NCI-H510A (cell line): ENCODE measurements at regions not wholly inside any gene's neighbourhood (a gene's known extent, or its start where the extent isn't known, plus 50 kb on each side); places are given as distances from the start of the nearest gene placed in this dataset.
A peak's percentile ranks its signal among the peaks of the same experiment; 100 is the strongest.

Experiments
- DNase-seq: peaks from one replicate; lab custom pipeline; 2025; lab: John Stamatoyannopoulos, UW

DNA sequence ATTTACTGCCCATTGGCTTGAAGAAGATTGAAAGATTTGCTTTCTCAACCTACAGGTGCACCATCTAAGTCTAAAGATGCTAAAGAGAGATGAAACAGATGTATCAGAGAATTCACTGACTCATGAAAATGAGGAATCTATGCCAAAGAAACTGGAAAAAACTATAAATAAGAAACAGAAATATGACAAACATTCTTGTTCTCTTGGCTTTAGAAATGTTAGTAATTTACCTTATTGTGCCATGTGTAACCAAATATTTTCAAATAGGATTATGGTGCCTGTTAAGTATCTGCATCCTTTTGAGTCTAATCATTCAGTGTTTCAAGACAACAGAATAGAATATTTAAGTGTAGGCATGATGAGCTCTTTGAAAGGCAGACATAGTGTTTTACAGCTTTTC lies 271.5 kb downstream of the MEX3B start:
- DNase-seq, result no peak

- DNase-seq, result no peak
These were observed 277.0 kb downstream of the MEX3B start for GRCh38 chr15:81768773-81769172.

DNA sequence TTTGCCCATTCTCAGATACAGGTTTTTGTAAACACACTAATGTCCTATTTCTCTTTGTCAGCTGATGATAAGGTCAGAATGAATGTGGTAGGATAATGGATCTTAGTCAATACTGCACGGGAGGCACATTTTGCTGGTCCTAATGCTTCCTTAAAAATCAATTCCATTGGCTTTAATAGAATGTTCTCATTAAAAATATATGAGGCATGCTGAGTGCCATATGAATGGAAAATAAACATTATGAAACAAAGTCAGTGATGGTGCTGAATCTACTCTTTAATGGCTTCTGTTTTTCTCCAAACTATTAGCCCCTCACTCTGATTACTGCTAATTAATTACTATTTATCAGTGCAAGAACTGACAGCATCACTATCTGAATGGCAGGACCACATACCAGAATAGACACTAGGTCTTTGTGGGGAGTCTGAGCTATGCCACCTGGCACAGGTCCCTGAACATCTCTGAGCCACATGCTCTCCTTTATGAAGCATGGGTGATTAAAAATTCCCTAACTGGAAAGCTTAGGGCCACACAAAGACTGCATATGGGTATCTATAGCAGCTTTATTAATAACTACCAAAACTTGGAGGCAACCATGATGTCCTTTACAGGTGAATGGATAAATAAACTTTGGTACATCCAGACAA lies 278.9 kb downstream of the MEX3B start:
- DNase-seq, result no peak

- DNase-seq, result no peak
These were observed 280.0 kb downstream of the MEX3B start for GRCh38 chr15:81765816-81766215.

GRCh38 chr15:81763304-81763703 lies 282.5 kb downstream of the MEX3B start:
- no peak for DNase-seq

DNA sequence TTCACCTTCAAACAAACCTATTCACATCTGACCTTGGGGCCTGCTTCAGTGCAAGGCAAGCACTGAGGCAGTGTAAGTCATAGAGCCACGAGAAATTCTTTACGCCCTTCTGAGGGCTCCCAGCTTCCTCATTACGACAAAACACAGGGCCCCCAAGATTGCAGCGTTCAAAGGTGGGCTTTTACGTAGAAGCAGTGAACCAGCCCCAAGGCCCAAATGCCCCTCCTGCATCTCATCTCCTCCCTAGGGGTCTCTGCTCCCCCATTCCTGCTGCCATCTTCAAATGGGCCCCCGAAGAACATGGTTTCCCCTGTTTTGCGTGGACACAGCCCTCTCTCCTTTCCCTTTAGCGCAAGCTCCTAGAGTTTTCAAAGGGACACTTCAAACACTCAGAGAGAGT lies 285.1 kb downstream of the MEX3B start:
- no peak for DNase-seq

DNA sequence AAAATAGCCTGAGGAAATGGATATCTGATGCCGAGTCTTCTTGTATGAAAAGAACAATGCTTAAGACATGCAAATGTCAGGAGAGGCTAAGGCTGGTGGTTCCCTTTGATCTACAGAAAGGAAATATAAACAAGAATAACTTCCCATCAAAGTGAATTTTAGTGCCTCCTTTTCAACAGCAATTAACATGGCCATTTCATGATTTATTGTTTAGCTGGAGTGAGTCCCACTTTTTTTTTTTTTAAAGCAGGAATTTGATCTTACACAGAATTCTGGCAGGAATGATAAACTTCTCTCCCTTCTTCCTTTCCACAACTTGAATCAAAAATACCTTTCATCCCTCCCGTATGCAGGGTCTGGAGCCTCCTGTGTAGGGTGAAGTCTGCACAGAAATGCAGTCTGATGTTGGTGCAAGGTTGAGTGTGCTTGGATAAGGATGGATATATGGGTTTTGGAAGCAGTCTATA lies 287.0 kb downstream of the MEX3B start:
- no peak for DNase-seq

GRCh38 chr15:81755626-81756025 lies 290.2 kb downstream of the MEX3B start:
- no peak for DNase-seq

DNA sequence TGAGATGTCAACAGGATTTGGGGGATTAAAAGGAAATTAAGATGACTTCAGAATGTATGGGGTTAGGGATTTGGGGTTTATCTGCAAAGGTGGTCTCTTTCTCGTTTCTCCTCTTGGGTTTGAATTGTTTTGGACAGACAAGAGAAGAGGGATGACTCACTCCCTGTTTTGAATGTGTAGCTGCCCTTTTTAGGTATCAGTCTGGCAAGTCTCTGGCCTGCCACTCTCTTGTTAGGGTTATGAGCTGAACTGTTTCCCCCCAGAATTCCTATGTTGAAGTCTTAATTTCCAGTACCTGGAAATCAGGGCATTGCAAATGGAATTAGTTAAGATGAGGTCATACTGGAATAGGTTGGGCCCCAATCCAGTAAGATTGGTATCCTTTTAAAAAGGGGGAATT lies 291.7 kb downstream of the MEX3B start:
- DNase-seq, result no peak

- no peak for DNase-seq
These were observed 292.8 kb downstream of the MEX3B start for GRCh38 chr15:81752974-81753373.

- DNase-seq, result peak; percentile 84
These were observed 293.3 kb downstream of the MEX3B start for GRCh38 chr15:81752546-81752942.

GRCh38 chr15:81751816-81752545 lies 293.8 kb downstream of the MEX3B start:
- DNase-seq, result no peak

DNA sequence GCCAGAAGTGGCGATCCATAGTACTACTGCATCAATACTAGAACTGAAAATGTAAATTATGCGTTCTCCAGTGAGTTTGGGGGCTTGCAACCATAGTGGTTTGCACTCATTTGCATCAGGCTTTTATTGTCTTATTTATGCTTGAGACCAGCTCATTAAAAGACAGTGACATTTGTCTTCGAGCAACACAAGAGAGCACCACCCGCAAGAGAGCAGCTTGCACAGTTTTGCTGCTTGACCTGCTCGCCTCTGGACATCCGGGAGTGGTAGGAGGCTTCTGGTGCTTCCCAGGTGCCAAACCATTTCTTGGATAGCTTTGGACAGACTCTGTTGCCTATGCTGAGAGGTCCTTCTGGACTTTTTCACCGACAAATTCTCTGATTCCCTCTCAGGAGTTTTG lies 294.6 kb downstream of the MEX3B start:
- no peak for DNase-seq

- no peak for DNase-seq
These were observed 296.0 kb downstream of the MEX3B start for GRCh38 chr15:81749716-81750375.

DNA sequence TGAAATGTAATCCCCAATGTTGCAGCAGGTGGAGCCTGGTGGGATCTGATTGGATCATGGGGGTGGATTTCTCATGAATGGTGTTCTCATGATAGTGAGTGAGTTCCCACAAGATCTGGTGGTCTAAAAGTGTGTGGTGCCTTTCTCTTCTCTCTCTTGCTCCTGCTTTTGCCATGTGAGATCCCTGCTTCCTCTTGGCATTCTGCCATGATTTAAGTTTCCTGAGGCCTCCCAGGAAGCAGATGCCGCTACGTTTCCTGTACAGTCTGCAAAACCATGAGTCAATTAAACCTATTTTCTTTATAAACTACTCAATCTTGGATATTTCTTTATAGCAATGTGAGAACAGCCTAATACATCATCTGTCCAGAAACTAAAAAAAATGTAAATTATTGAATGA lies 298.3 kb downstream of the MEX3B start:
- DNase-seq, result no peak

DNA sequence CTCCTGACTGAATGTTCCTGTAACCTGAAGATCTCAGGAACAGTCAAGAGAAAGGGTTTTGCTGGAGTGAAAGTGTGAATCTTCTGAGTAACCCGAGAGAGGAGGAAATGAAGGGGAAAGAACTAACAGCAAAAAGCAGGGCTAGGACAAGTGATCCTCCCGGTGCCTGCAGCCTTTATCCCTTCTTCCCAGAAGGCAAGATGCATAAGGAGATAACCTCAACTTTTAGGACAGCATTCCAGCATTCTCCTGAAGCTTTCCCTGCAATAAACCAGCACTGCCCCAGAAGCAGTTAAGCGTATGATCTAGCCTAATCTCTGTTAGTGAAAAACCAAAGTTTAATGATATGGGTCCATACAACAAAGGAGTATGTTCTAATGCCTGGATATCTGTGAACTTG lies 298.8 kb downstream of the MEX3B start:
- DNase-seq, result no peak

DNA sequence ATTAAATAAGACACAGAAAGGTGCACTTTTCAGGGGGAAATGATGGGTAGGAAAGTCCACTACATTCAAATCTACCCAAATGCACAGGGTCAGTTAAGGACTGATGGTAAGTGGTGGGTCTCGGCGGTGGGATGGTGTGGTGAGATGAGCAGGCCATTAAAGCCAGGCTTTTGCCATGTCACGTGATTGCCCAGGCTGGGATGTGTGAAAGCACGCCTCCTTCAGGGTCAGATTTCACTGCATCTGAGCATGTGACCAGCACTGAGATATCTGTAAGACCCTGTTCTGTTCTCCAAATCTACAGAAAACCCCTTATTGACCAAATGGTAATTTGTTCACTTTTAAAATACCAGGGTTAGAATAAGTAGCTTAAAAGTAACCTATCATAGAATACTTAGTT lies 301.5 kb downstream of the MEX3B start:
- no peak for DNase-seq

DNA sequence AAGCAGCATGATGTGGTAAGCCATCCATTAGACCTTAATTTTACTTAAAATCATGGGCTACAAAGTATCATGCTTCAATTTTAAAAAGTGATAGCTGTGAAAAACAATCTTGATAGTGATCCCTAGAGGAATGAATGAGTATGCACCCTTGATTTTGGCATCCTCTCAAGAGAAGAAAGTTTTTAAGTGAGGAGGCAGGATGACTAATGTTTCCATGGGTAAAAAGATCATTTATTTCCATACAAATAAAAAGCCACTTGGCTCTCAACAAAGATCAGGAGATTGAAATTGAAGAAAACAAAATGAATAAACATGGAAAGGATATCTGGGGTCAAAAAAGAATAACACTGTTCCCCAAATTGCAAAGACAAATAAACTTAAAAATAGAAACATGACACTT lies 305.4 kb downstream of the MEX3B start:
- DNase-seq, result no peak

- DNase-seq, result no peak
These were observed 316.5 kb downstream of the MEX3B start for GRCh38 chr15:81729340-81729739.

DNA sequence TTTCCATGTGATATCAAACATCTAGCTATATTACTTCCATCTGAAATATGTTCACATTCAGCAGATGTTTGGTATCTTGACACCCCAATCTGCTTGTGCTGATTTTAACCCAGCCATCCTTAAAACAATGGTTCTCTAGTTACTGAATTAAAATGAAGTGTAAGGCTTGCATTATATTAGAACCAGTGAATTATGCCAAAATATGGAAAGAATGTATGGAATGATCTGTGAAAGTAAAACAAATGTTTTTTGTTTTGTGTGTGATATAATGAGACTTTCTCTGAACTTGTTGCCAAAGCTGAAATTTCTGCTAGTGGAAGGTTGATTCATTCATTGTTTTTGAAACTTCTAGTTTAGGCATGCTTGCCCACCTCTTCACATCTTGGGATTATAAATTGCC lies 317.1 kb downstream of the MEX3B start:
- DNase-seq, result no peak

DNA sequence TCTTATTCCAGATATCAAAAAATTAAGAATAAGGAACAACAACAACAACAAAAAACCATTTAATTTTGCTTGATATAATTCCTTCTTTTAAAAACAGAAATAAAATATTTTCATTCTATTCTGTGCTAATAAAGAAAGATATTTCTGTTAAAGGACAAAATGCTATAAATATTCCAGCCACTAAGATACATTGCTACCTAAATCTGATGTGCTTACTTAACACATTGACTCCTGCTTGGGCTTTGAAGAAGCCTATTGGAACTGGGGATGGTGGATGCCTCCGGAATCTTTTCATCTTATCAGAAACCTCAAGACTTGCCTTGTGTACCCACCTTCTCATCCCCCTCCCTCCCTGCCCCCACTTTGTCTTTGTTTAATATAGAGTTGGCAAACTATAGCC lies 320.2 kb downstream of the MEX3B start:
- DNase-seq, result no peak

GRCh38 chr15:81724536-81724935 lies 321.3 kb downstream of the MEX3B start:
- DNase-seq, result no peak

DNA sequence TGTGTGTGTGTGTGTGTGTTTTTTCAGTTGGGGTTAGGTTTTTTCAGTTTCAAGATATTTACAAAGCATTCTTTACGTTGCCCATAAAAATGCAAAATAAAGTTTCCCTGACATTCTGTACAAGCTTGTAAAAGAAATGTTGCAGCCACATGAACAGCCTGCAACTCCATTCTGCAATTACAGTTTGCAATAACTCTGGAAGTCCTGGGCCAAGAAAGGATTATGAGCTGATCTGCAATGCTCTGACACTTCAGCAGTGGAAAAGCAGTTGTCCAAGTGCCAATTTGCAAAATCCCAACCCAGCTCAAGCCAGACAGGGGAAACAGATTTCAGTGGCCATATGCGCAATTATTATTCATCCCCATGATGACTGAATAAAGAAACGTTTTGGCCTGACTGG lies 322.1 kb downstream of the MEX3B start:
- DNase-seq, result no peak
